Colonic mucosa (tissue), 4 donors: ENCODE measurements at regions not wholly inside any gene's neighbourhood (a gene's known extent, or its start where the extent isn't known, plus 50 kb on each side); places are given as distances from the start of the nearest gene placed in this dataset.

ENCODE experiments used
- DNase-seq: peaks from one replicate; pipeline ENCODE4 v3.0.0-alpha.2; 2020
- H3K27ac ChIP-seq: fragments of 200-600 bp; one replicate; pipeline ENCODE4 v1.8.0; 2021
- H3K27me3 ChIP-seq: fragments of 200-600 bp; one replicate; pipeline ENCODE4 v1.8.0; 2021
- H3K36me3 ChIP-seq: fragments of 200-600 bp; one replicate; pipeline ENCODE4 v1.8.0; 2021
- H3K4me1 ChIP-seq: fragments of 200-600 bp; one replicate; pipeline ENCODE4 v1.8.0; 2021; ENCODE audit warnings: mild to moderate bottlenecking
- H3K4me3 ChIP-seq: fragments of 200-600 bp; one replicate; pipeline ENCODE4 v1.8.0; 2021
- H3K9ac ChIP-seq, 2 donors: one replicate each; pipeline ENCODE4 v1.7.0; 2013; ENCODE audit warnings: control low read depth in 2 of 2, low read depth in 2 of 2, low read length in 2 of 2
- H3K9me3 ChIP-seq: fragments of 200-600 bp; one replicate; pipeline ENCODE4 v1.8.0; 2021
- CTCF ChIP-seq: fragments of 200-600 bp; IDR thresholded peaks from one replicate; pipeline ENCODE4 v1.8.0; 2022; ENCODE audit warnings: antibody characterized with exemption, mild to moderate bottlenecking
- intact Hi-C: fragments of 100-400 bp; cut with DNase I; formaldehyde crosslinking; loops from one replicate; pipeline ENCODE4 v1.14.1; 2022
- donor health status: healthy.
- donor health status: DM: no; HTN: no; CAD: no.
- donor health status: DM: no; HTN: no; CAD: no.

GRCh38 chr3:34852844-34853439, 786.4 kb upstream of the ARPP21 start:
- intact Hi-C loops: no loop called here
- Histone ChIP-seq H3K9me3 (no peaks in the 10 kb centered on the region), H3K9ac (no peak overlapping the region), H3K36me3 (no peaks in the 10 kb centered on the region), H3K4me1 (no peaks in the 10 kb centered on the region), H3K4me3 (no peak overlapping the region), H3K27me3 (no peaks in the 10 kb centered on the region), H3K27ac (no peak overlapping the region)
- DNase-seq: no peak
- TF ChIP-seq CTCF: no peak

GRCh38 chr3:34856081-34856947, 783.0 kb upstream of the ARPP21 start:
- Histone ChIP-seq H3K9ac (no peak overlapping the region), H3K27me3 (no peaks in the 10 kb centered on the region), H3K36me3 (no peaks in the 10 kb centered on the region), H3K4me1 (no peaks in the 10 kb centered on the region), H3K9me3 (no peaks in the 10 kb centered on the region), H3K4me3 (no peak overlapping the region), H3K27ac (no peak overlapping the region)
- DNase-seq: no peak
- no peak for TF ChIP-seq CTCF
- intact Hi-C loops: no loop called here

GRCh38 chr3:34858067-34858660, 781.2 kb upstream of the ARPP21 start:
- DNase-seq: no peak
- TF ChIP-seq CTCF: no peak
- H3K9ac ChIP-seq: no peak overlapping the region
- no peaks in the 10 kb centered on the region for H3K9me3 ChIP-seq
- no peaks in the 10 kb centered on the region for H3K27me3 ChIP-seq
- H3K4me1 ChIP-seq: no peaks in the 10 kb centered on the region
- intact Hi-C loops: no loop called here
- no peak overlapping the region for H3K27ac ChIP-seq
- no peak overlapping the region for H3K4me3 ChIP-seq
- H3K36me3 ChIP-seq: no peaks in the 10 kb centered on the region

GRCh38 chr3:34859746-34860145, 779.6 kb upstream of the ARPP21 start:
- no peaks in the 10 kb centered on the region for H3K27me3 ChIP-seq
- H3K27ac ChIP-seq: no peak overlapping the region
- H3K4me3 ChIP-seq: no peak overlapping the region
- DNase-seq: no peak
- H3K4me1 ChIP-seq: no peaks in the 10 kb centered on the region
- intact Hi-C loops: no loop called here
- H3K9ac ChIP-seq: no peak overlapping the region
- no peak for TF ChIP-seq CTCF
- H3K9me3 ChIP-seq: no peaks in the 10 kb centered on the region
- no peaks in the 10 kb centered on the region for H3K36me3 ChIP-seq

GRCh38 chr3:34862456-34862855, 776.9 kb upstream of the ARPP21 start:
- H3K36me3 ChIP-seq: no peaks in the 10 kb centered on the region
- H3K27me3 ChIP-seq: no peaks in the 10 kb centered on the region
- intact Hi-C loops: no loop called here
- H3K4me3 ChIP-seq: no peak overlapping the region
- no peaks in the 10 kb centered on the region for H3K9me3 ChIP-seq
- no peaks in the 10 kb centered on the region for H3K4me1 ChIP-seq
- no peak overlapping the region for H3K27ac ChIP-seq
- no peak for DNase-seq
- TF ChIP-seq CTCF: no peak
- no peak overlapping the region for H3K9ac ChIP-seq
